H1 (cell line): ENCODE measurements at regions not wholly inside any gene's neighbourhood (a gene's known extent, or its start where the extent isn't known, plus 50 kb on each side); places are given as distances from the start of the nearest gene placed in this dataset.
A peak's percentile ranks its signal among the peaks of the same experiment; 100 is the strongest.

Source experiments
- CTCF ChIA-PET: fragments of 300-600 bp; sonication (Branson Sonifier 250); formaldehyde crosslinking; loops from one replicate; lab custom pipeline; 2021; ENCODE audit not compliant: partially characterized antibody; lab: Charles Lee
- POLR2A ChIA-PET: fragments of 300-600 bp; sonication (Branson Sonifier 250); formaldehyde crosslinking; loops from one replicate; lab custom pipeline; 2021; ENCODE audit warnings: inconsistent platforms; ENCODE audit not compliant: partially characterized antibody; lab: Charles Lee
- DNase-seq, 2 experiments: peaks; one replicate each; pipeline versions ENCODE4 v3.0.0 to v3.0.0-alpha.2; 2010 to 2022; ENCODE audit warnings: low spot score in 2 of 2, low read depth in 1 of 2, mixed read lengths in 1 of 2
- FAIRE-seq: peaks from 2 replicates; lab custom pipeline; 2011; peaks lifted over from hg19 to GRCh38; lab: Jason Lieb, UNC
- H2AFZ ChIP-seq: 2 replicates; pipeline ENCODE4 v1.8.1; 2012; ENCODE audit warnings: low read length, inconsistent platforms
- H2AK5ac ChIP-seq: 2 replicates; pipeline ENCODE4 v1.6.1; 2013; ENCODE audit warnings: low read depth, low read length
- H2BK120ac ChIP-seq: replicated peaks from 2 replicates; pipeline ENCODE3; 2013; ENCODE audit warnings: low read depth, low read length, inconsistent platforms
- H2BK12ac ChIP-seq: 2 replicates; pipeline ENCODE4 v1.6.1; 2013; ENCODE audit warnings: low read depth, low read length
- H2BK15ac ChIP-seq: 2 replicates; pipeline ENCODE4 v1.6.1; 2013; ENCODE audit warnings: low read length
- H2BK20ac ChIP-seq: 2 replicates; pipeline ENCODE4 v1.6.1; 2013; ENCODE audit warnings: low read length
- H2BK5ac ChIP-seq: 2 replicates; pipeline ENCODE4 v1.6.1; 2013; ENCODE audit warnings: low read depth, low read length
- H3K14ac ChIP-seq: 2 replicates; pipeline ENCODE4 v1.6.1; 2013; ENCODE audit warnings: inconsistent platforms; ENCODE audit not compliant: insufficient read length
- H3K18ac ChIP-seq: 2 replicates; pipeline ENCODE4 v1.6.1; 2013; ENCODE audit warnings: low read length; ENCODE audit errors: extremely low read depth
- H3K23ac ChIP-seq: 2 replicates; pipeline ENCODE4 v1.6.1; 2013; ENCODE audit warnings: inconsistent platforms; ENCODE audit not compliant: insufficient read length
- H3K23me2 ChIP-seq: 2 replicates; pipeline ENCODE4 v1.6.1; 2013; ENCODE audit warnings: low read depth, low read length
- H3K27ac ChIP-seq: 2 replicates; pipeline ENCODE4 v1.6.1; 2011; ENCODE audit warnings: low read depth, low read length, inconsistent platforms
- H3K27me3 ChIP-seq, 4 experiments: replicated peaks in 1 of 4; 1 replicate in 1 of 4; 2 replicates in 3 of 4; pipeline versions ENCODE4 v1.6.1 to v1.8.1; 2011 to 2013; ENCODE audit warnings: low read length in 3 of 4, mild to moderate bottlenecking in 3 of 4, inconsistent platforms in 2 of 4, mixed read lengths in 2 of 4, moderate library complexity in 1 of 4; ENCODE audit not compliant: control insufficient read depth in 3 of 4, insufficient read depth in 3 of 4; ENCODE audit errors: extremely low read depth in 1 of 4
- H3K36me3 ChIP-seq, 4 experiments: 2 replicates each; pipeline versions ENCODE4 v1.6.1 to v1.8.1; 2011 to 2013; ENCODE audit warnings: mild to moderate bottlenecking in 4 of 4, low read length in 3 of 4, moderate library complexity in 2 of 4, control low read depth in 1 of 4, inconsistent platforms in 1 of 4; ENCODE audit not compliant: insufficient read depth in 4 of 4, control insufficient read depth in 2 of 4
- H3K4ac ChIP-seq: replicated peaks from 2 replicates; pipeline ENCODE3; 2013; ENCODE audit warnings: low read length, low read depth, mixed read lengths, inconsistent platforms; ENCODE audit not compliant: insufficient read length
- H3K4me1 ChIP-seq, 4 experiments: replicated peaks in 1 of 4; 1 replicate in 1 of 4; 2 replicates in 3 of 4; pipeline versions ENCODE4 v1.6.1 to v1.8.1; 2011 to 2013; ENCODE audit warnings: low read length in 3 of 4, inconsistent platforms in 2 of 4, mixed read lengths in 1 of 4; ENCODE audit not compliant: insufficient read depth in 4 of 4, control insufficient read depth in 3 of 4
- H3K4me2 ChIP-seq, 2 experiments: 2 replicates each; pipeline versions ENCODE4 v1.6.1 to v1.8.1; 2011 to 2013; ENCODE audit warnings: low read depth in 2 of 2, low read length in 2 of 2, control low read depth in 1 of 2, inconsistent platforms in 1 of 2, mild to moderate bottlenecking in 1 of 2; ENCODE audit not compliant: insufficient read depth in 1 of 2
- H3K4me3 ChIP-seq, 4 experiments: fragments of 200-600, 300-600 bp in 1 of 4; sonication (generic), shearing (Covaris generic), sonication (Bioruptor Twin) in 1 of 4; 2 replicates each; pipeline versions ENCODE4 v1.5.1 to v1.8.1; 2011 to 2016; ENCODE audit warnings: low read length in 4 of 4, low read depth in 3 of 4, control low read depth in 2 of 4, inconsistent platforms in 2 of 4, mild to moderate bottlenecking in 2 of 4, mixed read lengths in 1 of 4, moderate library complexity in 1 of 4; ENCODE audit not compliant: insufficient read depth in 2 of 4; ENCODE audit errors: extremely low read depth in 1 of 4
- H3K56ac ChIP-seq: replicated peaks from 2 replicates; pipeline ENCODE3; 2013; ENCODE audit warnings: low read depth, mild to moderate bottlenecking, mixed read lengths, low read length, inconsistent platforms; ENCODE audit not compliant: insufficient read length
- H3K79me1 ChIP-seq: 2 replicates; pipeline ENCODE4 v1.6.1; 2013; ENCODE audit warnings: low read depth, low read length, control low read depth
- H3K79me2 ChIP-seq, 2 experiments: 2 replicates each; pipeline versions ENCODE4 v1.6.1 to v1.8.1; 2012 to 2013; ENCODE audit warnings: low read length in 2 of 2, mild to moderate bottlenecking in 2 of 2, inconsistent platforms in 1 of 2; ENCODE audit not compliant: insufficient read depth in 2 of 2, control insufficient read depth in 1 of 2
- H3K9ac ChIP-seq, 4 experiments: replicated peaks in 1 of 4; 1 replicate in 1 of 4; 2 replicates in 3 of 4; pipeline versions ENCODE4 v1.6.1 to v1.8.1; 2011 to 2013; ENCODE audit warnings: low read depth in 3 of 4, low read length in 3 of 4, control low read depth in 2 of 4, mild to moderate bottlenecking in 2 of 4, moderate library complexity in 2 of 4, inconsistent platforms in 1 of 4; ENCODE audit errors: extremely low read depth in 1 of 4
- H3K9me3 ChIP-seq, 2 experiments: 2 replicates each; pipeline versions ENCODE4 v1.6.1 to v1.8.1; 2012 to 2013; ENCODE audit warnings: mild to moderate bottlenecking in 2 of 2, moderate library complexity in 2 of 2, control low read depth in 1 of 2, inconsistent platforms in 1 of 2, low read depth in 1 of 2, low read length in 1 of 2, mixed read lengths in 1 of 2; ENCODE audit not compliant: insufficient read depth in 2 of 2
- H4K20me1 ChIP-seq, 2 experiments: replicated peaks in 1 of 2; 2 replicates each; pipeline versions ENCODE3 to v1.8.1; 2011 to 2013; ENCODE audit warnings: inconsistent platforms in 2 of 2, low read length in 2 of 2, mild to moderate bottlenecking in 1 of 2; ENCODE audit not compliant: insufficient read depth in 2 of 2, control insufficient read depth in 1 of 2
- H4K5ac ChIP-seq: 2 replicates; pipeline ENCODE4 v1.6.1; 2013; ENCODE audit warnings: low read length, low read depth, mixed read lengths, inconsistent platforms; ENCODE audit not compliant: insufficient read length
- H4K8ac ChIP-seq: 2 replicates; pipeline ENCODE4 v1.8.0; 2013; ENCODE audit warnings: mild to moderate bottlenecking, moderate library complexity, low read length, inconsistent platforms; ENCODE audit not compliant: insufficient read depth; ENCODE audit errors: extremely low read depth
- H4K91ac ChIP-seq: replicated peaks from 2 replicates; pipeline ENCODE3; 2013; ENCODE audit warnings: low read length, mixed read lengths, inconsistent platforms; ENCODE audit not compliant: insufficient read length
- CEBPB ChIP-seq: IDR thresholded peaks from 2 replicates; pipeline ENCODE4 v1.6.1; 2012; ENCODE audit warnings: low read depth, low read length
- CREB1 ChIP-seq: IDR thresholded peaks from 2 replicates; pipeline ENCODE4 v1.6.1; 2012; ENCODE audit warnings: inconsistent platforms
- CTCF ChIP-seq, 3 experiments: IDR thresholded peaks; 1 replicate in 2 of 3; 2 replicates in 1 of 3; pipeline versions ENCODE4 v1.5.1 to v1.6.1; 2011; ENCODE audit warnings: low read length in 3 of 3, mild to moderate bottlenecking in 3 of 3, inconsistent platforms in 2 of 3, low read depth in 1 of 3, moderate library complexity in 1 of 3; ENCODE audit not compliant: insufficient read depth in 1 of 3; ENCODE audit errors: control extremely low read depth in 1 of 3
- FOSL1 ChIP-seq: IDR thresholded peaks from 2 replicates; pipeline ENCODE4 v1.6.1; 2011; ENCODE audit warnings: mild to moderate bottlenecking, low read depth, low read length, moderate library complexity; ENCODE audit not compliant: insufficient read depth
- GABPA ChIP-seq: IDR thresholded peaks from 2 replicates; pipeline ENCODE4 v1.6.1; 2011; ENCODE audit warnings: mild to moderate bottlenecking, low read length, moderate library complexity, borderline replicate concordance; ENCODE audit not compliant: insufficient read depth
- NANOG ChIP-seq: IDR thresholded peaks from 2 replicates; pipeline ENCODE4 v1.6.1; 2011; ENCODE audit warnings: low read length, low read depth, mild to moderate bottlenecking, inconsistent platforms; ENCODE audit not compliant: insufficient read depth, poor library complexity, severe bottlenecking
- RAD21 ChIP-seq, 2 experiments: IDR thresholded peaks in 1 of 2; conservative IDR thresholded peaks in 1 of 2; 2 replicates each; pipeline ENCODE4 v1.6.1; 2011; ENCODE audit warnings: low read depth in 2 of 2, low read length in 2 of 2, improper control_type of control experiment in 1 of 2, inconsistent platforms in 1 of 2, mild to moderate bottlenecking in 1 of 2, moderate library complexity in 1 of 2
- SIN3A ChIP-seq, 2 experiments: IDR thresholded peaks in 1 of 2; conservative IDR thresholded peaks in 1 of 2; 2 replicates each; pipeline ENCODE4 v1.6.1; 2011 to 2012; ENCODE audit warnings: low read length in 2 of 2, improper control_type of control experiment in 1 of 2, low read depth in 1 of 2, mild to moderate bottlenecking in 1 of 2
- WGBS, 2 experiments: shearing (Covaris generic) in 1 of 2; methylation state at CpG; one replicate each; pipeline versions ENCODE4 v1.1.6 to v1.1.7; 2013 to 2015; ENCODE audit warnings: low lambda C conversion rate in 2 of 2, mixed read lengths in 2 of 2, inconsistent platforms in 1 of 2, low coverage in 1 of 2, missing lambda C conversion rate in 1 of 2; ENCODE audit not compliant: insufficient replicate concordance in 2 of 2, insufficient coverage in 1 of 2, insufficient read length in 1 of 2; ENCODE audit errors: extremely low coverage in 1 of 2, missing lambda C conversion rate in 1 of 2; 5-methylcytosine and 5-hydroxymethylcytosine counted together
- TF ChIP-seq, protein P1 (sequence below): IDR thresholded peaks from 2 replicates; pipeline ENCODE4 v1.6.1; 2011; ENCODE audit warnings: low read length, improper control_type of control experiment

DNA sequence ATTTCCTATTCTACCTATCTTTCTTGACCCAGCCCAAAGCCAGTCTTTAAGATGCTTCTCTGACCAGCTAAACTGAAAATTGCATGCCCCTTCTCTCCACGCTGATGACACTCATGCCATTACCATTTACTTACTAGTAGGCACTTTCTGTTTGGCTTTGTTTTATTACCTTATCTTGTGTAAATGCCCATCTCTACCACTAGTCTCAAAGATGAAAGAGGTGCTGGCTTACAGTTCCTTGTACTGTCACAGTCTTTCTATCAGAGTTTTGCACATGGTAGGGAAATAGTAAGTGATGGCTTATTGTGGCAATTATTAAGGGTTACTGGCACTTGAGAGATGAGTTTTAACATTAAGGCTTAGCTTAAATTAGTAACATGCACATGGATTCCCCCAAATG, 352.1 kb downstream of the RBM43 start:
- no peak overlapping the region for H2BK15ac ChIP-seq
- ChIA-PET POLR2A (no interaction called here), CTCF (interaction anchor here (0.5 to 3.4 kb wide), 16 partner anchors 13 to 413 kb away, joined by 3 to 18 read pairs (median 3); no protein-coding TSS in a partner anchor)
- H3K4me3 ChIP-seq, result no peak overlapping the region
- FAIRE-seq (no peak), DNase-seq (no peak)
- H3K4me1 ChIP-seq, result peaks cover 0 to 3% (median 1%) of the 10 kb centered on the region in 4 experiments; a peak in 1 of 7 replicates
- H4K8ac ChIP-seq, result no peak overlapping the region
- no peaks in the 10 kb centered on the region for H3K27me3 ChIP-seq
- H3K23me2 ChIP-seq, result no peaks in the 10 kb centered on the region; the same call in 1 of the 2 replicates
- no peaks in the 10 kb centered on the region for H4K20me1 ChIP-seq
- no peak overlapping the region for H3K4ac ChIP-seq
- no peak overlapping the region for H3K4me2 ChIP-seq
- 100% methylated on average over 1 of the region's 1 CpG; no CpG with 5 or more reads in 1 of the 2 experiments for WGBS, 2 experiments
- H2AK5ac ChIP-seq, result no peak overlapping the region
- H3K9ac ChIP-seq, result no peak overlapping the region
- no peak overlapping the region for H3K14ac ChIP-seq
- no peak overlapping the region for H4K91ac ChIP-seq
- H3K27ac ChIP-seq, result no peak overlapping the region
- no peak overlapping the region for H4K5ac ChIP-seq
- H3K36me3 ChIP-seq, result no peaks in the 10 kb centered on the region
- H2AFZ ChIP-seq, result no peak overlapping the region
- no peaks in the 10 kb centered on the region for H3K9me3 ChIP-seq
- H3K23ac ChIP-seq, result no peak overlapping the region
- no peak overlapping the region for H2BK5ac ChIP-seq
- no peaks in the 10 kb centered on the region for H3K79me1 ChIP-seq
- H3K79me2 ChIP-seq, result no peaks in the 10 kb centered on the region
- H2BK12ac ChIP-seq, result no peak overlapping the region; the same call in 1 of the 2 replicates
- H3K56ac ChIP-seq, result no peak overlapping the region
- no peak overlapping the region for H3K18ac ChIP-seq
- H2BK120ac ChIP-seq, result no peak overlapping the region
- H2BK20ac ChIP-seq, result no peak overlapping the region
- TF ChIP-seq GABPA, result no peak
- peak in 1 of 3 experiments; percentile 46; a peak in 2 of 4 replicates for TF ChIP-seq CTCF (IDR thresholded peaks at IDR 0.05; ENCODE audit: control extremely low read depth in 1 of 3, insufficient read depth in 1 of 3, low read depth in 1 of 3, low read length in 3 of 3)
- TF ChIP-seq, protein P1, sequence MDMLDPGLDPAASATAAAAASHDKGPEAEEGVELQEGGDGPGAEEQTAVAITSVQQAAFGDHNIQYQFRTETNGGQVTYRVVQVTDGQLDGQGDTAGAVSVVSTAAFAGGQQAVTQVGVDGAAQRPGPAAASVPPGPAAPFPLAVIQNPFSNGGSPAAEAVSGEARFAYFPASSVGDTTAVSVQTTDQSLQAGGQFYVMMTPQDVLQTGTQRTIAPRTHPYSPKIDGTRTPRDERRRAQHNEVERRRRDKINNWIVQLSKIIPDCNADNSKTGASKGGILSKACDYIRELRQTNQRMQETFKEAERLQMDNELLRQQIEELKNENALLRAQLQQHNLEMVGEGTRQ, result no peak
- TF ChIP-seq SIN3A (conservative IDR thresholded peaks at IDR 0.05 in 1 of 2, IDR thresholded peaks at IDR 0.05 in 1 of 2; ENCODE audit: low read depth in 1 of 2, low read length in 2 of 2), result no peak
- no peak for TF ChIP-seq CEBPB
- peak in 1 of 2 experiments; percentile 33; a peak in 3 of 4 replicates for TF ChIP-seq RAD21 (IDR thresholded peaks at IDR 0.05 in 1 of 2, conservative IDR thresholded peaks at IDR 0.05 in 1 of 2; ENCODE audit: low read depth in 2 of 2, low read length in 2 of 2)
- TF ChIP-seq NANOG, result no peak
- TF ChIP-seq FOSL1, result no peak
- TF ChIP-seq CREB1, result no peak
